Muscle layer of colon (tissue), 2 donors: ENCODE measurements at regions not wholly inside any gene's neighbourhood (a gene's known extent, or its start where the extent isn't known, plus 50 kb on each side); places are given as distances from the start of the nearest gene placed in this dataset.

Source experiments
- H3K27ac ChIP-seq: one replicate; pipeline ENCODE4 v1.7.0; 2013; ENCODE audit warnings: low read depth, mild to moderate bottlenecking, low read length, moderate library complexity
- H3K27me3 ChIP-seq, 2 donors: one replicate each; pipeline ENCODE4 v1.7.0; 2013; ENCODE audit warnings: low read length in 2 of 2, mild to moderate bottlenecking in 2 of 2; ENCODE audit not compliant: insufficient read depth in 2 of 2, control insufficient read depth in 1 of 2
- H3K36me3 ChIP-seq: one replicate; pipeline ENCODE4 v1.7.0; 2013; ENCODE audit warnings: mild to moderate bottlenecking, low read length; ENCODE audit not compliant: insufficient read depth
- H3K4me1 ChIP-seq: one replicate; pipeline ENCODE4 v1.7.0; 2013; ENCODE audit warnings: mild to moderate bottlenecking, low read length; ENCODE audit not compliant: insufficient read depth
- H3K4me3 ChIP-seq, 2 donors: one replicate each; pipeline ENCODE4 v1.7.0; 2013; ENCODE audit warnings: low read length in 2 of 2, low read depth in 1 of 2, mild to moderate bottlenecking in 1 of 2, moderate library complexity in 1 of 2
- H3K9ac ChIP-seq: one replicate; pipeline ENCODE4 v1.7.0; 2013; ENCODE audit warnings: low read length
- H3K9me3 ChIP-seq: one replicate; pipeline ENCODE4 v1.7.0; 2013; ENCODE audit warnings: mild to moderate bottlenecking, low read length
- donor health status: abdominal sarcoma.
- donor health status: Adenocarcinoma of cecum.

DNA sequence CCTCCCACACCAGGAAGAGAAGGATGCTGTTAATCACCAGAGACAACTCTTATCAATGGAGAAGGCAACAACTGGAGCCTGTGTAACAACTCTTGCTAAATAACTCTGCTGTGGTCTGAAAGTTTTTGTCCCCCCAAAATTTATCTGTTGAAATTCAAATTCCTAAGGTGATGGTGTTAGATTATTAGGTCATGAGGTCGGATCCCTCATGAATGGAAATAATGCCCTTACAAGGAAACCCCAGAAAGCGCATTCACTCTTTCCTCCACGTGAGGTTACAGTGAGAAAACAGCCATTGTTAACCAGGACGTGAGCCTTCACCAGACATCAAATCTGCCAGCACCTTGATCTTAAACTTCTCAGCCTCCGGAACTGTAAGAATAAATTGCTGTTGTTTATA, 141.9 kb upstream of the CXADR start:
- Histone ChIP-seq H3K9me3 (no peaks in the 10 kb centered on the region), H3K27ac (no peak overlapping the region), H3K4me1 (no peaks in the 10 kb centered on the region), H3K27me3 (no peaks in the 10 kb centered on the region), H3K36me3 (no peaks in the 10 kb centered on the region), H3K4me3 (no peak overlapping the region), H3K9ac (no peak overlapping the region)

DNA sequence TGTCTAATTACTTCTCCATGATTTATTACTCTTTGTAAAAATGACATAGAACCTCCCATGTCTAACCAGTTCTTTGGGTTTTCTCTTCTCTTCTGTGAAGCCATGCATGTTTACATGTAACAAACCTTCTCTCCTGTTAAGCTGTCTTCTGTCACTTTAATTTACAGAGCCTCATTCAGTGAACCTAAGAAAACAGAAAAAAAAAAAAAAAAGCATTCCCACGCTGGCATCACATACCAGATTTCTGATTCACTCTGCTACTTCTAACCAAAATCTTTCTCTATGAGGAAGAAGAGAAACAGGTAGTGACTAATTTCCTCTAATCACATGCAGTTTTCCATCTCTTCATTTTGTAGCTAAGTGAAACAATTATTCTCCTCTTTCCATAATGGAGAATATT, 141.4 kb upstream of the CXADR start:
- Histone ChIP-seq H3K4me1 (no peaks in the 10 kb centered on the region), H3K9ac (no peak overlapping the region), H3K27me3 (no peaks in the 10 kb centered on the region), H3K36me3 (no peaks in the 10 kb centered on the region), H3K27ac (no peak overlapping the region), H3K9me3 (no peaks in the 10 kb centered on the region), H3K4me3 (no peak overlapping the region)

DNA sequence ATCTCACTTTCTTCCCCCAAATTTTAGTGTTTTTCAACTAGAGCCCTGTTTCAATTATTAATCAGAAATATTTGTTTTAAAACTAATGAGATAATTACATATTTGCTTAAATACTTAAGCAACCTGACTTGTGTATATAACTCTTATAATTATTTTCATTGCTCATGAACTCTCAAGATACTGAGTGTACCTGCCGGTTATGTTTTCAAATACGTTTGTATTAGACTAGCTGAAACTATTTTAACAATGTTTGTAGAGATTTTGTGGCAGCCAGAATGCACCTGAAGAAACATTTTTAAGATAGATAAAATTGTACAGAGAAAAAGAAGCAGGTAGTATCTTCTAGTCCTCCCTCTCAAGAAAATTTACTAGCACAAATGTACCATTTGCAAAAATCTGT, 140.6 kb upstream of the CXADR start:
- no peak overlapping the region for H3K4me3 ChIP-seq
- H3K9ac ChIP-seq: no peak overlapping the region
- H3K27ac ChIP-seq: no peak overlapping the region

DNA sequence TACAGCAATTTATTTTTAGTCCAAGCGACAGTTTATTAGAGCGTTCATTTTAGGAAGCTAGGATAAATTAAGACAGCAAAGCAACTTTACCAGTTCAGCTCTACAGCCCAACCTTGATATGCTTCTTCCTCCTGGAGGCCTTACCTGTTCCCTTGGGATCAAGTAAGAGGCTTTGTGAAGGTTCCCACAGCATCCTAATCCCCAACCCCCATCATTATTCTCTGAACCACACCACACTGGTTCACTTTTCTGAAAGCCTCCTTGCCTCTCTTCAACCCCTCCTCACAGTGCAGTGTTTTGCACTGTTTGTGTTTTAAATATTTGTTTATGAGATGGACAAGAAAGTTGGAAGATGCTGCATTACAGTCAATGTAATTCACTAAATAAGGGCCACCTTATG, 126.3 kb upstream of the CXADR start:
- Histone ChIP-seq H3K36me3 (no peaks in the 10 kb centered on the region), H3K27ac (no peak overlapping the region), H3K4me1 (no peaks in the 10 kb centered on the region), H3K9me3 (no peaks in the 10 kb centered on the region), H3K9ac (no peak overlapping the region), H3K4me3 (no peak overlapping the region), H3K27me3 (no peaks in the 10 kb centered on the region)

More for the DNA sequence above, 140.6 kb upstream of the CXADR start:
- no peaks in the 10 kb centered on the region for H3K27me3 ChIP-seq
- no peaks in the 10 kb centered on the region for H3K4me1 ChIP-seq
- H3K36me3 ChIP-seq: no peaks in the 10 kb centered on the region
- H3K9me3 ChIP-seq: no peaks in the 10 kb centered on the region

DNA sequence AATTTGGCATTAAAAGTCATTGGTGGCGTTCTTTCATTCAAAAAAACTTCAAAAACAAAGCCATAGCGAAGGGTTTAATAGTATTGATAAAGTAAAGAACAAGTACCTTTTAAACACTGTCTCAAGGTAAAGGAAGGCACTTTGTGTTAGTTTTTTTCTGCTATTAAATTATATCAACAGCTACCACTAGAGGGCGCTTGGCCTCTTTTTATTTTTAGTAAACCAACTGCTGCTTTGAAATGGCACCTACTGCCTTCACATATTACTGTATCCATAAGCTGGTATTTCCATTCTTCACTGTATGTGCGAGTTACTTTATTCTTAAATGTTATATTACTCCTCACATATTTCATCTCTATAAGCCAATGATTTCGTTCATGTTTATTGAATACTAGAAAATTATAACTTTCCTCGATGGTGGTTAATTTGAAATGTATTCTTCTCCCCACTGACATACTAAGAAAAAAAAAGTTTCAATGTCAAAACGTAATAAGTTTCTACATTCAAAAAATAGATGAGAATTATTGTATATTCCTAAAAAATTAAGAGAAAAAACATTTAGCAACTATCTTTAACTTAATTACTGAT, 125.7 kb upstream of the CXADR start:
- Histone ChIP-seq H3K36me3 (no peaks in the 10 kb centered on the region), H3K9ac (no peak overlapping the region), H3K27me3 (no peaks in the 10 kb centered on the region), H3K9me3 (no peaks in the 10 kb centered on the region), H3K4me1 (no peaks in the 10 kb centered on the region), H3K4me3 (no peak overlapping the region), H3K27ac (no peak overlapping the region)

DNA sequence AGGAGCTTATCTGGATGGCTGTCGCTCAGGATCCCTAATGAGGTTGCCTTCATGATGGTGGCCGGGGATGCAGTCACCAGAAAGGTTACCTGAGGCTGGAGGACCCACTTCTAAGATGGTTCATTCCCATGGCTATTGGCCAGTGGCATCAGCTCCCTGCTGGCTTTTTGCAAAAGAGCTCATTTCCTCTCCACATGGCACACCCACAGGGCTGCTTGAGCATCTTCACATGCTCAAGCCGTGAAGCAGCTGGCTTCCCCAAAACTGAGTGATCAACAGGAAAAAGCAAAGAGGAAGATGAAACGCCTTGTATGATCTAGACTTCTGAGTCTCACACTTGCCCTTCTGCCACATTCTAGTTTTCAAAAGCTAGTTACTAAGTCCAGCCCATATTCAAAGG, 124.6 kb upstream of the CXADR start:
- Histone ChIP-seq H3K27ac (no peak overlapping the region), H3K36me3 (no peaks in the 10 kb centered on the region), H3K4me3 (no peak overlapping the region), H3K9ac (no peak overlapping the region), H3K4me1 (no peaks in the 10 kb centered on the region), H3K27me3 (no peaks in the 10 kb centered on the region), H3K9me3 (no peaks in the 10 kb centered on the region)

DNA sequence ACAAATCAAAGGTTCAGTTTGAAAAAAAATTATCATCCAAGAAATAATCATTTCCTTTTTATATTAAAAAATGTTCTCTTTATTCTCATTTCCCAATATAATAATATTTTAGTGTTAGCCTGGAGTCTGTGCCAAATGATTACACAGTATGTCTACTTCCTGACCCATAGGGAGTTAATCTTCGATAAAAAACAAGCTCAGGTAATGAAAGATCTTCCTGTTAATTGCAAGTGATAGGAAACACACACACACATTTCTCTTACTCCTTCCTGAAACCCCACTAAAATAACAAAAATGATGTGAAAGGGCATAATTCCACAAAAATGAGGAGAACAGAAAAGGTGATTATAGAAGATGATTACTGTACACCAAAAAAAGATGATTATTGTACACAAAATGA, 123.5 kb upstream of the CXADR start:
- Histone ChIP-seq H3K36me3 (no peaks in the 10 kb centered on the region), H3K4me1 (no peaks in the 10 kb centered on the region), H3K27me3 (no peaks in the 10 kb centered on the region), H3K27ac (no peak overlapping the region), H3K9me3 (no peaks in the 10 kb centered on the region), H3K4me3 (no peak overlapping the region), H3K9ac (no peak overlapping the region)

DNA sequence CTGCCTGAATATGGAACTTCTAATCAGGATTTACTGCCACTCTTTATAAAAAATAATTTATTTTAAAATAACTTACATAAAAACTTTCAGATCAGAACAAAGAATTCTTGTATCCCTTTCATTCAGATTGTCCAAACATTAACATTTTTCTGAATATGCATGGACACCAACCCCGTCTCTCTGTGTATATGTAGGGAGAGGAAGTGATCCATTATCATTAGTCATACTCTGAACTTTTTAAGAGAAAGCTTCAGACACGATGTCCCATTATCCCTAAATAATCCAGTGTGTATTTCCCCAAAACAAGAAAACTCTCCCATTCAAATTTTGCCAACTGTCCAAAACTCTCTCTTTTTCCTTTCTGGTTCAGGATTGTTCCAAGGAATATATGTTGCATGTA, 122.3 kb upstream of the CXADR start:
- Histone ChIP-seq H3K4me3 (no peak overlapping the region), H3K9me3 (no peaks in the 10 kb centered on the region), H3K9ac (no peak overlapping the region), H3K27ac (no peak overlapping the region), H3K4me1 (no peaks in the 10 kb centered on the region), H3K27me3 (no peaks in the 10 kb centered on the region), H3K36me3 (no peaks in the 10 kb centered on the region)

DNA sequence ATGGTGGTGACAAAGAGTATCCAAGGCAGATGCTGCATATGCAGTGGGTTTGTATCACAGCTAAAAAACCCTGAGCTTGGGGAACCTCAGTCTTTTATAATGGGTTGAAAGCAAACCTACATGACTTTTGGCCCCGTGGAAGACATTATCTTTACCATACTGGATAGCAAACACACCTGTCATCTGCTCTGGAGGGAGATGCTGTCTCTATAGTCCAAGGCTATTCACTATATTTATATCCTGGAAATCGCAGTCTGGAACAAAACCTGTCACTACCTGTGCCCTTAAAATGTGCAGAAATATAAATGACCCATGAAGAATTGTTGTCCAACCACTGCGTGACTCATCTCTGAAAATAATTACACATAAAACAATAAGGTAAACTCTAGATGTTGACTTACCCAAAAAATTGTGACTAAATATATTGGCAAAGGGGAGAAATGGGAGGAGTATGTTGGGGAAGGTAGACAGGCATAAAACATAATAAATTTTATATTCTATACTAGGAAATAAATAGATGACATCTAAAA, 121.0 kb upstream of the CXADR start:
- Histone ChIP-seq H3K9ac (no peak overlapping the region), H3K36me3 (no peaks in the 10 kb centered on the region), H3K27ac (no peak overlapping the region), H3K27me3 (no peaks in the 10 kb centered on the region), H3K9me3 (no peaks in the 10 kb centered on the region), H3K4me3 (no peak overlapping the region), H3K4me1 (no peaks in the 10 kb centered on the region)

DNA sequence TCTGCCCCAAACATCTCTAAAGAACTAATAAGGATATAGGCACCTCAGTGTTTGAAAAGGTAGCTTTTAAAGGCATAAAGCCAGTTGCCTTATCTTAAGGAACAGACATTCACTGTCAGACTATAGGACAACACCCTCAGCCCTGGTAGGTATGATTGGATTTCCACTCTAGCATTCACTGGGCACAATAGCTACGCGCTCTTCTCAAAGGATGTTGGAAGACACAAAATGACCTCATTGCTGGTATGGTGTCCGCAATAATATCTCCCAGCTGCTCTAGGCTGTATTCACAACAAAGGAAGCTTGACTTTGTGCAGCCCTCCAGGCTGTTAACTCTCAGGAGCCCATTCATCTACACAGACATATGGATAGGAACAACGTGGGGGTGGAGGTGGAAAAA, 119.4 kb upstream of the CXADR start:
- Histone ChIP-seq H3K9me3 (no peaks in the 10 kb centered on the region), H3K36me3 (no peaks in the 10 kb centered on the region), H3K9ac (no peak overlapping the region), H3K4me1 (no peaks in the 10 kb centered on the region), H3K27ac (no peak overlapping the region), H3K27me3 (no peaks in the 10 kb centered on the region), H3K4me3 (no peak overlapping the region)

DNA sequence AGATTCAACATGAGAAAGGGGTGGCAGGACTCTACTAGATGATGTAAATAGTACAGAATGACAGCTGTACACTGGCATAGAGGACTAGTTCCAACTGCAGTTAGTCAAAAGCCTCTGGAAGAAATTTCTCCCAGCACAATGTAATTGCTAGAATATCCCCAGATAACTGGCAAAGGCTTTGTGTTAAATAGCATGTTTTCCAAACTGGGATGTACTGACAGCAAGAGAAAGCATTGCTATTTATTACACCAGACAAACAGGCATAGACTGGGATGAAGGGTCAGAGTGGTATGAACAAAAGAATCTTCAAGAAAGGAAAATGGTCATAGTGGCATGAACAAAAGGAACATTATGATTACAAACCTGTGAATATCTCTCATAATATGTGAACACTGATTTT, 115.9 kb upstream of the CXADR start:
- no peaks in the 10 kb centered on the region for H3K36me3 ChIP-seq
- no peaks in the 10 kb centered on the region for H3K9me3 ChIP-seq
- H3K4me3 ChIP-seq: no peak overlapping the region
- H3K27me3 ChIP-seq: no peaks in the 10 kb centered on the region
- H3K4me1 ChIP-seq: no peaks in the 10 kb centered on the region
- H3K27ac ChIP-seq: no peak overlapping the region
- H3K9ac ChIP-seq: no peak overlapping the region

DNA sequence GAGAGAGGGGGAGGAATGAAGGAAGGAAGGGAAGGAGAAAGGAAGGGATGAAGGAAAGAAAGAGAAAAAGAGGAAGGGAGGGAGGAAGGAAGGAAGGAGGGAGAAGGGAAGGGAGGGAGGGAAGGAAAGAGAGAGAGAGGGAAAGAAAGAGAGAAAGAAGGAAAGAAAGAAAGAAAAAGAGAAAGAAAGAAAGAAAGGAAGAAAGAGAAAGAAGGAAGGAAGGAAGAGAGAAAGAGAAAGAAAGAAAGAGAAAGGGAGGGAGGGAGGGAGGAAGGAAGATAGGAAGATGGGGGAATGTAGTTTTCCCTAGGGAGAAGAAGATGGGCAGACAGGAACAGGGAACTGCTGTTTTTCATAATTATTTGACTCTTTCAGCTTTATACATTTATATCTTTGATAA, 115.1 kb upstream of the CXADR start:
- no peaks in the 10 kb centered on the region for H3K9me3 ChIP-seq
- no peaks in the 10 kb centered on the region for H3K4me1 ChIP-seq
- H3K4me3 ChIP-seq: no peak overlapping the region
- no peaks in the 10 kb centered on the region for H3K36me3 ChIP-seq
- H3K27me3 ChIP-seq: no peaks in the 10 kb centered on the region
- no peak overlapping the region for H3K9ac ChIP-seq
- no peak overlapping the region for H3K27ac ChIP-seq
